ENCODE measurements at regions not wholly inside any gene's neighbourhood (a gene's known extent, or its start where the extent isn't known, plus 50 kb on each side); places are given as distances from the start of the nearest gene placed in this dataset.

- ChIA-PET POLR2A (no interaction called here), CTCF (no interaction called here)
- Histone ChIP-seq H3K9me3 (ENCODE audit: control extremely low read depth in 1 of 5, control insufficient read depth in 4 of 5, insufficient read depth in 2 of 5, low read depth in 1 of 5, low read length in 4 of 5) (peaks cover 0 to 6% (median 4%) of the 10 kb centered on the region in 5 experiments), H3K36me3 (ENCODE audit: control insufficient read depth in 4 of 4, insufficient read depth in 4 of 4, low read length in 3 of 4) (no peaks in the 10 kb centered on the region), H3K27me3 (replicated peaks in 2 of 5; ENCODE audit: control insufficient read depth in 4 of 5, insufficient read depth in 5 of 5, low read length in 4 of 5) (peaks cover 0 to 9% (median 2%) of the 10 kb centered on the region in 5 experiments), H3K4me1 (ENCODE audit: control extremely low read depth in 1 of 4, control insufficient read depth in 4 of 4, insufficient read depth in 4 of 4, low read length in 3 of 4) (peaks cover 0 to 5% (median 0%) of the 10 kb centered on the region in 4 experiments), H3K4me3 (ENCODE audit: control insufficient read depth in 1 of 7, extremely low read depth in 1 of 7, insufficient read depth in 4 of 7, low read depth in 2 of 7, low read length in 6 of 7) (no peak overlapping the region), H3K27ac (ENCODE audit: insufficient read depth in 1 of 2, low read depth in 1 of 2, low read length in 2 of 2, poor library complexity in 1 of 2, severe bottlenecking in 2 of 2) (no peak overlapping the region)
- no peak for DNase-seq
- WGBS (ENCODE audit: insufficient coverage), result 100% methylated on average over 1 of the region's 3 CpGs
Observed at GRCh38 chr9:88937248-88937647, 54.0 kb upstream of the S1PR3 start.

DNA sequence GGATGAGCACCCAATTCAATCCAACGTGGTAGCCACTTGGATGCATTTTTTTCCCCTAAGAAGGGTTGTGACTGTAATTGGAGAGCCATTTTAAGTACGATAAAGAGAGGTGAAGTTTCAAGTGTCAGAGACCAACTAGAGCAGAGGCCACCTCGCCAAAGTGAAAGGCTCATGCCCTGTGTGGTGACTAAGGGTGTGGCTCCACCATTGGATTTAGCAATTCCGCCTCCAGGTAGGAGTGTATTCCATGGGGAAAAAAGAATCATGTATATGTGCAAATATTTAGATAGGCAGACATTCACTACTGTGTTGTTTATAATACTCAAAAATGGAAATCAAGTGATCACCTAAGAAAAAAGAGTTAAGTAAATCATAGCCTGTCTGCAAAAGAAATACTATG lies 53.1 kb upstream of the S1PR3 start:
- peaks cover 0 to 3% (median 0%) of the 10 kb centered on the region in 5 experiments for H3K9me3 ChIP-seq (ENCODE audit: control extremely low read depth in 1 of 5, control insufficient read depth in 4 of 5, insufficient read depth in 2 of 5, low read depth in 1 of 5, low read length in 4 of 5)
- peaks cover 0 to 10% (median 2%) of the 10 kb centered on the region in 5 experiments for H3K27me3 ChIP-seq (replicated peaks in 2 of 5; ENCODE audit: control insufficient read depth in 4 of 5, insufficient read depth in 5 of 5, low read length in 4 of 5)
- no peaks in the 10 kb centered on the region for H3K36me3 ChIP-seq (ENCODE audit: control insufficient read depth in 4 of 4, insufficient read depth in 4 of 4, low read length in 3 of 4)
- peaks cover 0 to 5% (median 0%) of the 10 kb centered on the region in 4 experiments for H3K4me1 ChIP-seq (ENCODE audit: control extremely low read depth in 1 of 4, control insufficient read depth in 4 of 4, insufficient read depth in 4 of 4, low read length in 3 of 4)
- 89% methylated on average over 3 of the region's 4 CpGs for WGBS (ENCODE audit: insufficient coverage)
- ChIA-PET CTCF (no interaction called here), POLR2A (no interaction called here)
- DNase-seq, result no peak
- no peak overlapping the region for H3K4me3 ChIP-seq (ENCODE audit: control insufficient read depth in 1 of 7, extremely low read depth in 1 of 7, insufficient read depth in 4 of 7, low read depth in 2 of 7, low read length in 6 of 7)
- H3K27ac ChIP-seq (ENCODE audit: insufficient read depth in 1 of 2, low read depth in 1 of 2, low read length in 2 of 2, poor library complexity in 1 of 2, severe bottlenecking in 2 of 2), result no peak overlapping the region
